T47D (cell line): ENCODE measurements at regions not wholly inside any gene's neighbourhood (a gene's known extent, or its start where the extent isn't known, plus 50 kb on each side); places are given as distances from the start of the nearest gene placed in this dataset.

Experiments used
- DNase-seq, 2 experiments: peaks; one replicate each; pipeline versions ENCODE4 v3.0.0 to v3.0.0-alpha.2; 2011 to 2012; ENCODE audit warnings: low read depth in 1 of 2, low spot score in 1 of 2
- JUND ChIP-seq: IDR thresholded peaks from 2 replicates; pipeline ENCODE4 v1.6.1; 2012; ENCODE audit warnings: low read depth
- in situ Hi-C: cut with HindIII; loops from 2 replicates; pipeline ENCODE4 v1.10.0; 2016; ENCODE audit warnings: low sequenced_read_pairs, low pct_unique_long_range_greater_than_20kb

DNA sequence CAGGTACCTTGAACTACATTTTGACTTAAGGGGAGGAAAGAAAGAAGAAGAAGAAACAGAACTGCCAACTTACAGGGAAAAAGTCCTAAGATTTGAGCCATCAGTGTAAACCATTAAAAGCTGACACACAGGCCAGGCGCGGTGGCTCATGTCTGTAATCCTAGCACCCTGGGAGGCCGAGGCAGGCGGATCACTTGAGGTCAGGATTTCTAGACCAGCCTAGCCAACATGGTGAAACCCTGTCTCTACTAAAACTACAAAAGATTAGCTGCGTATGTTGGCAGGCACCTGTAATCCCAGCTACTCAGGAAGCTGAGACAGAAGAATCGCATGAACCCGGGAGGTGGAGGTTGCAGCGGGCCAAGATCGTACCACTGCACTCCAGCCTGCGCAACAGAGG, 389.7 kb upstream of the FAM241A start:
- no peak for DNase-seq
- no peak for TF ChIP-seq JUND
- in situ Hi-C loops, result no loop called here

- no peak for DNase-seq
- TF ChIP-seq JUND, result no peak
- in situ Hi-C loops, result no loop called here
These were observed 383.7 kb upstream of the FAM241A start for GRCh38 chr4:111761531-111761930.

- DNase-seq, result no peak
- no peak for TF ChIP-seq JUND
- in situ Hi-C loops, result no loop called here
These were observed 374.7 kb upstream of the FAM241A start for GRCh38 chr4:111770514-111770913.

GRCh38 chr4:111773858-111774257, 371.4 kb upstream of the FAM241A start:
- in situ Hi-C loops, result no loop called here
- TF ChIP-seq JUND, result no peak
- DNase-seq, result peak in 1 of 2 experiments; percentile 15

GRCh38 chr4:111775556-111776297, 369.5 kb upstream of the FAM241A start:
- TF ChIP-seq JUND, result no peak
- no peak for DNase-seq
- in situ Hi-C loops, result no loop called here

GRCh38 chr4:111776561-111776960, 368.7 kb upstream of the FAM241A start:
- in situ Hi-C loops, result no loop called here
- TF ChIP-seq JUND, result no peak
- no peak for DNase-seq

GRCh38 chr4:111778543-111778942, 366.7 kb upstream of the FAM241A start:
- no peak for TF ChIP-seq JUND
- peak in 1 of 2 experiments; percentile 8 for DNase-seq
- in situ Hi-C loops, result no loop called here

GRCh38 chr4:111780965-111781364, 364.3 kb upstream of the FAM241A start:
- TF ChIP-seq JUND, result no peak
- no peak for DNase-seq
- in situ Hi-C loops, result no loop called here

GRCh38 chr4:111781611-111782010, 363.6 kb upstream of the FAM241A start:
- in situ Hi-C loops, result no loop called here
- no peak for TF ChIP-seq JUND
- no peak for DNase-seq

- no peak for TF ChIP-seq JUND
- DNase-seq, result no peak
- in situ Hi-C loops, result no loop called here
These were observed 357.2 kb upstream of the FAM241A start for GRCh38 chr4:111788099-111788498.

GRCh38 chr4:111789901-111790640, 355.2 kb upstream of the FAM241A start:
- no peak for TF ChIP-seq JUND
- in situ Hi-C loops, result no loop called here
- DNase-seq, result no peak

DNA sequence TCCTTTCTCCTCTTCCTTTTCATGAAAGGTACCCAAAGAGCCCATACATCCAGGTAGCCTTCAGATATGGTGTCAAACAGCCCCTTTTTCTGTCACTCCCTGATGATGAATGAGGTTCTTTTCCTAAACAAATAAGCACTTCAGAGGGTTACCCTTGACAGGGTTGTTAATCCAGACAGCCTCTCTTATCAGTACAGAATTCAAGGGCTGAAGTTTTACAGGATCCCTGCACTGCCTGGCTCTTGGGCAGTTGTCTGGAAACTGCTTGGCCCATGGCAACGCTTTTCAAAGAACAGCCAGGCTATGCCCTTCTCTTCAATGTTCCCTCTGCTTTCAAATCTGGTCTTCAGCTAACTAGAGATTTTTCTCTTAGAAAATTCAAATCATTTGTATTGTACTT, 352.6 kb upstream of the FAM241A start:
- no peak for TF ChIP-seq JUND
- in situ Hi-C loops, result no loop called here
- DNase-seq, result no peak

DNA sequence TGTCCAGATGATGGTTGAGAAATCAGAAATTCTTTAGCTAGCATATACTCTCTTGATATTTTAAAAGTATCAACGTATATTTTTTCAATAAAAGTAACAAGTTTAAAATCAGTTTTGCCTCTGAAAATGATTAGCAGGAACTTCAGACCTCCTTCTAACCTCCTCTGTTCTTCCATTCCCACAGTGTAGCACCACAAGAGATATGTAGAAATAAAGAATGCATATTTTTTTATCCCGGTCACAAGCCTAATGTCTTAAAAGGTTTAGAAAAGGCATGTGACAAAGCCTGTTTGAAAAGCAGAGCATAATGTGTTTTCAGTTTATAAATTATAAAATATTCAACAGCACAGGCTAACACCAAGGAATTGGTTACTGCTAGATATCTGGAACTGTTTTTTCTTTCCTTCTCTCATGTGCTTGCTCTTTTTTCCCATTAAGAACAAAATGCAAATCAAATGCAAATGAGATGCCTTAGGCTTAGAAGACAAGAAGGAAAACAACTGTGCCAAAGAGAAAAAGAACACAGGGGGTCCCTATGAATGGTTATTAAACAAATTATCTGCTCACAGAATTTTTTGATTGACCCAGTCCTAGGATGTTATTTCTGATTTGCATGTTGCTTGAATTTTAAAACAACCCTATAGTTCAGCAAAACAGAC, 351.7 kb upstream of the FAM241A start:
- in situ Hi-C loops, result no loop called here
- DNase-seq, result no peak
- no peak for TF ChIP-seq JUND
